ENCODE measurements at regions not wholly inside any gene's neighbourhood (a gene's known extent, or its start where the extent isn't known, plus 50 kb on each side); places are given as distances from the start of the nearest gene placed in this dataset.
"Not testable (repeated sequence)": the region's sequence is repeated elsewhere in the genome, so short reads cannot be mapped to it uniquely, and the experiment has no call there.

DNA sequence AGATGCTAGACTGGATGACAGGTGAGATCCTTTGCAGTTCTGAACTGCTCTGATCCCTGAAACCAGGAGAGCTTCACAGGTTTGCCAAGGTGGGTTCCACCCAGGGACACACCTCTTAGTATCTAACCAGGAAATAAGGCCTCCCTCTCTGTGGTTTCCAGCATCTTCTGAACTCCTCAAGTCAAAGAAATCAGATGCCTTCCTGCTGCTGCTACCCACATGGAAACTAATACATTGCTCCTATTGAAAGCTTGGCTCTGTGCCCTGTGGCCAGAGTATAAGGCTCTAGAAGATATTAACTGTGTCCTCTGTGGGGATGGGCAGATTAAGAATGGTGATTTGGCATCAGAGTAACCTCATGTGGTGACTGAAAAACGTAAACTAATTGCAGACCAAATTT lies 75.0 kb upstream of the MRPS6 start:
- H3K4me3 ChIP-seq (ENCODE audit: low read length) = no peak overlapping the region
- peak; percentile 48 for DNase-seq (ENCODE audit: low read depth, low spot score)

GRCh38 chr21:33997436-33997835 lies 75.9 kb upstream of the MRPS6 start:
- no peak overlapping the region for H3K4me3 ChIP-seq (ENCODE audit: low read length)
- no peak for DNase-seq (ENCODE audit: low read depth, low spot score)

GRCh38 chr21:33994373-33994772 lies 78.8 kb upstream of the ATP5PO start:
- no peak for DNase-seq (ENCODE audit: low read depth, low spot score)
- H3K4me3 ChIP-seq (ENCODE audit: low read length) = no peak overlapping the region

DNA sequence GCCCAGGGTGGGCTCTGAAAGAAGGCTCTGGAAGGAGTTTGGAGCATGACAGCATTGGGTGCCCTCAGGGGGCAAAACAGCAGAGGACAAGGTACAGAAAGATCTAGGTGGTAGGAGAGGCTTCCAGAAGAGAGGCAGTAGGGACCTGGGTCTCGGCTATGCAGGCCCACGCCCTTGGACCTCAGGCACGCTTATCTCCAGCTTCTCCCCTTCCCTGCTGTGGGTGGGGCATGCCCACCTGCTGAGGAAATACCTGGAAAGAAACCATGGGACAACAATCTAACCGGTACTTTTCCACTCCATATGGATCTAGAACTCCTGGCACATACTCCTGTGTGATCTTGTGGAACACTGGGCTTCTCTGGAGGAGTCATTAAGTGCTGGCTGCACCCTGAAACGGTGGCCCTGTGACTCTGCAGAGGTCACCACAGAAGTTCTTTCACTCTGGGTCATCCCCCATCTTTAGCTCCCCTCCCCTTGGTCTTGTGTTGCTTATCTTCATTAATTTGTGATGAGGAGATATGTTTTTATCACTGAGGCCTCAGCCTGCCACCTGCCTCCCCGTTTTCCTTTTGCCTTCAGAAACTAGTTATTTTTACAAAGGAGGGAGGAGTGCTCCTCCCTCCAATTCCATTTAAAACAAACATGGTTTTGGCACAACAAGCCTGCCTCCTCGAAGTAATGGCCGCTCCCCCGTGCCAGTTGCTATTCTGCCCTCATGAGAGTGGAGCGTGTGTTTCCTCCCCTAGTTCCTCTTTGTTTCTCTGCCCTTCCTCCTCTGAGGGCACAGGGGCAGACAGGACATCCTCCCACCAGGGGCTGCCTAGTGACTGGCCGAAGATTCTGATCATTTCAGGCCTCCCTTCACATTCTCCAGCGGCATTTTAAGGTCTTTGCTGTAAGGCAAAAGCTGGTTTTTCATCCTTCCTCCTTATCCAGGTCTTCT lies 78.0 kb upstream of the ATP5PO start:
- no peak overlapping the region for H3K4me3 ChIP-seq (ENCODE audit: low read length)
- DNase-seq (ENCODE audit: low read depth, low spot score) = no peak

- not testable (repeated sequence) for H3K4me3 ChIP-seq (ENCODE audit: low read length); DNase-seq (ENCODE audit: low read depth, low spot score)
Measured at GRCh38 chr21:33992412-33992811, 76.8 kb upstream of the ATP5PO start.

DNA sequence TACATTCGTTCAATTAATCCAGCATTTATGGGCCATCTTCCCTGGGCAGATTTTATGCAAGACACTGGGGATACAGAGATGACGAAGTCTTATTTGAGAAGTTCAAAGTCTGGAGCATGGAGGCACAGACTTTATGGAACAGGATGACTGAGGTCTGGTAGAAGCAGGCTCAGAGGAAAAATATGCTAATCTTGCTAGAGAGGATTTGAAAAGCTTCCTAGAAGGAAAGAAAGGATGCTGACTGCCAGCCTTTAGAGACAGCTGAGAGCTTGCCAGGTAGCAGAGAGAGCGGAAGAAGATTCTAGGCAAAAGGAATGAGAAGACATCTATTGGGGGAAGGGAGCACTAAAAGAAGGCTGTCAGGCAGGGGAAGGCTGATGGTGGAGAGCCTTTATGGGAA lies 75.5 kb upstream of the ATP5PO start:
- H3K4me3 ChIP-seq (ENCODE audit: low read length) = no peak overlapping the region
- DNase-seq (ENCODE audit: low read depth, low spot score) = no peak

DNA sequence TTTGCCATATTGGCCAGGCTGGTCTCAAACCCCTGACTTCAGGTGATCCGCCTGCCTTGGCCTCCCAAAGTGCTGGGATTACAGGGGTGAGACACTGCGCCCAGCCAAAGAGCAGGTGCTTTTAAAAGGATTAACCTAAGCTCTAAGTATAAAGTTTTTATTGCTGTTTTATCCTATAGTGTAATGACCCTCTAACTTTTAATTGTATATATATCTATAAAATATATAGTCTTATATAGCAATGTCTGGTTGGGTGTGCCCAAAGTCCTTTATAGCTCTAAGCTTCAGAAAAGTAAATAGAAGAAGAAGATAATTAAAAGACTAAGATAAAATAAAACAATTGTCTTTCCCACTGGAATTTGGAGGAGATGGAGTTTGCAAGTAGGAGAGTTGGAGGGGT lies 73.8 kb upstream of the ATP5PO start:
- H3K4me3 ChIP-seq (ENCODE audit: low read length) = no peak overlapping the region
- no peak for DNase-seq (ENCODE audit: low read depth, low spot score)

- H3K4me3 ChIP-seq (ENCODE audit: low read length) = no peak overlapping the region
- no peak for DNase-seq (ENCODE audit: low read depth, low spot score)
Measured at GRCh38 chr21:33988237-33989017, 72.8 kb upstream of the ATP5PO start.

DNA sequence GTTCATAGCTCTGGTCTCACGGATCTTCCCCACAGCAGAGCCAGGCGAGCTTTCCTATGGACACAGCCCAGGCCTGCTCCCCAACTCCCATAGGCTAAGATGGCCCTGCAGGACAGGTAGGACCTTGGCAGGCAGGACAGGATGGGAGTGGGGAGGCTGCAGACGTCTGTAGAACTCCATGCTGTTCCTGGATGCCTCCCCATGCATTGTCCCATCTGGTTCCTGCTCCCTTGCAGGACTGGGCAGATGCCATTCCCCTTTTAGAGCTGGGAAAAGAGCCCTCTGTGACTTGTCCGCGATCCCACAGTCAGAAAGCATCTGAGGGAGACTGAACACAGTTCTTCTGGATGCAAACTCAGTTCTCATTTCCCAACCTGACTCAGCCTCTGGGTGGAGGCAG lies 71.9 kb upstream of the ATP5PO start:
- DNase-seq (ENCODE audit: low read depth, low spot score) = no peak
- H3K4me3 ChIP-seq (ENCODE audit: low read length) = no peak overlapping the region

DNA sequence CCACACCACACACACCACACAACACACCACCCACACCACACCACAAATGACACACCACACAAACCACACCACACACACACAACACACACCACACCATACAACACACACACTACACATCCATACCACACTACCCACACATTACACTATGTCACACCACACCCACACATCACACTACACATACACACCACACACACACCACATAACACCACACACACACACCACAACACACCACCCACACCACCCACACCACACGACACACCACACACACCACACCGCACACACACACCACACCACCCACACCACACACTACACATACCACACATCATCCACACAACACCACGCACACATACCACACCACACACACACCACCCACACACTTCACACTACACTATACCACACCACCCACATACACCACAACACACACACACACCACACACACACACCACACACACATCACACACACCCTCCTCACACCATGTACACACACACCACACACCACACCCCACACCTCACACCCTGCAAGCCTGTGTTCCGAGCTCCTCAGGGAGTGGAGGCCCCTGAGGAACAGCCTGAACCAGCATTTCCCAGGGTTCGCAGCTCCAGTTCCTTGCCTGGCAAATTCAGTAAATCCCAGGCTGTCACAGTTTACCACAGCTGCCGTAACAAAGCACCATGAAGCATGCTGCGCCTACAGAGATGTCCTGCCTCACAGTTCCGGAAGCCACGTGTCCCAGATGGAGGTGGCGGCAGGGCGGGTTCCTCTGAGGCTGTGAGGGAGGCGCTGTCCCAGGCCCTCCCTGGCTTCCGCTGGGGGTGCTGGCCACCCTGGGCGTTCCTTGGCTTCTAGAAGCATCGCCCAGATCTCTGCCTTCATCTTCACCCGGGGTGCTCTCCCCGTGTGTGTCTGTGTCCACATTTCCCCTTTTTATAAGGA lies 69.8 kb upstream of the ATP5PO start:
- no peak overlapping the region for H3K4me3 ChIP-seq (ENCODE audit: low read length)
- DNase-seq (ENCODE audit: low read depth, low spot score) = no peak

DNA sequence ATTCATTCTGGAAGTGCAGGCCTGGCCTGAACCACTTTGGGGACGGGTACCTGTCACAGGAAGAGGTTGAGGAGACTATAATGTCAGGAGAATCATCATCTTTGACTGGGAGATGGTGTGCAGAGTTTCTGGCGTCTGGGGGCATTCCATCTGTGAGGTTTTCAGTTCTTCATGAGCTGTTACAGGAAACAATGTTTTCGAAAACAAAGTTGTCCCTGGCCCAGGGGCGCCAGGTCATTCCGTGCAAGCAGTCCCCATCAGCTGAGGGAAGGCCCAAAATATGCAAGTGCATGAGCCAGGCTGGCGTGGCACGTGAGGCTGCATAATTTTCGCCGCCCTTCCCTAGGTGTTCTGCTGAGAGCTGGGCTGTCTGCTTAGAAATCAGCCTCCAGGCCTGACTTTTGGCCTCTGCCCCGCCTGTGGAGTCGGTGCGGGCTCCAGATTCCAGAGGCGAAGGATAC lies 68.4 kb upstream of the ATP5PO start:
- no peak for DNase-seq (ENCODE audit: low read depth, low spot score)

GRCh38 chr21:33981391-33982101 lies 65.9 kb upstream of the ATP5PO start:
- H3K4me3 ChIP-seq (ENCODE audit: low read length) = no peak overlapping the region
- DNase-seq (ENCODE audit: low read depth, low spot score) = no peak

More for the DNA sequence above, 68.4 kb upstream of the ATP5PO start:
- H3K4me3 ChIP-seq (ENCODE audit: low read length) = no peak overlapping the region

DNA sequence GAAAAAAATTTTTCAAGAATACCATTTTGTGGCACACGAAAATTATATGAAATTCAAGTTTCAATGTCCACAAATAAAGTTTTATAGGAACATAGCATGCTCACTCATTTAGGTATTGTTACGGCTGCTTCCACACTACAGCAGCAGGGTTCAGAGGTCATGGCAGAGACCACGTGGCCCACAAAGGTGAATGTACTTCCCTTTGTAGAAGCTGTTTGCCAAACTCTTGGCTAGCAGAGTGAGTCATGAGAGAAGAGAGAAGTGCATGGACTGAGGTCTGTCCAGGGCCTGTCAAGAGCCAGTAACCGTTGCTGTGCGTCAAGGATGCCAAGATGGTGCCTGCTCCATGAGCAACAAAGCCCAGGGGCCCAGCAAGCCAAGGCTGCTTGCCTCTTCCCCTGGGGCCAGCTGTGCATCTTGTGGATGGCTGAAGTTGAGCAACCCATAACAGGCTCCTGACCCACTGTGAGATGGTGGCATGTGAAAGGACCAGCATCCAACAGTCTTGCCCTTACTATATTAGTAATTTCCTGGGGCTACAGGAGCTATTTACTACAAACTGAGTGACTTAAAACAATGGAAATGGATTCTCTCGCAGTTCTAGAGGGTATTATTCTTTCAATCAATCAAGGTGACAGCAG lies 64.8 kb upstream of the ATP5PO start:
- no peak overlapping the region for H3K4me3 ChIP-seq (ENCODE audit: low read length)
- DNase-seq (ENCODE audit: low read depth, low spot score) = no peak

DNA sequence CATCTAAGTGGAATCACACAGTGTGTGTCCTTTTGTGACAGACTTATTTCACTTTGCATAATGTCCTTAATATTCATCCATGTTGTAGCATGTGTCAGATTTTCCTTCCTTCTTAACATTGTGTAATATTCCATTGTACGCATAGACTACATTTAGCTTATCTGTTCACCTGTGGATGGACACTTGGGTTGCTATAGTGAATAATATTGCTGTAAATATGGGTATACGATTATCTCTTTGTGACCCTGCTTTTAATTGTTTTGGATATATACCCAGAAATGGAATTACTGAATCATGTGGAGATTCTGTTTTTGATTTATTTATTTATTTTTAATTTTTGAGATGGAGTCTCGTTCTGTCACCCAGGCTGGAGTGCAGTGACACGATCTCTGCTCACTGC lies 63.0 kb upstream of the ATP5PO start:
- DNase-seq (ENCODE audit: low read depth, low spot score) = no peak
- H3K4me3 ChIP-seq (ENCODE audit: low read length) = no peak overlapping the region

DNA sequence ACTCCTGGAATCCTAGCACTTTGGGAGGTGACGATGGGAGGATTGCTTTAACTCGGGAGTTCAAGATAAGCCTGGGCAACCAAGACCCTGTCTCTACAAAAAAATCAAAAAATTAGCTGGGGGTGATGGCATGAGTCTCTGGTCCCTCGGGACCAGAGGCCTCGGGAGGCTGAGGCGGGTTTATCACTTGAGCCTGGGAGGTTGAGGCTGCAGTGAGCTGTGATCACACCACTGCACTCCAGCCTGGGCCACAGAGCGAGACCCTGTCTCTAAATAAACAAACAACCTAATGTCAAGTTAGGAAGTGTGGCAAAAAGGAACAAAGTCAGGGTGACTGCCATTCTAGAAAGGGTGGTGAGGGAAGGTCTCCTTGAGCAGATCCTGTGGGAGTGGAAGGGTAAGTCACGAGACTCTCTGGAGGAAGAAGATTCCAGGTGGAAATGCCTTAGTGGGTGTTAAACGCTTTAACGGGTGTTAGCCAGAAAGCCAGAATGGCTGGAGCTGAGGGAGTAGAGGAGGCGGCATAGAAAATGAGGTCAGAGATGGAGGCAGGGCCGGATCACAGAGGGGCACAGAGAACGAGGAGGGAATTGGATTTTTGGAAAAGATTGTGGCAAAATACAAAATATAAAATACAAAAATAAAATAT lies 62.2 kb upstream of the ATP5PO start:
- no peak for DNase-seq (ENCODE audit: low read depth, low spot score)
- H3K4me3 ChIP-seq (ENCODE audit: low read length) = no peak overlapping the region

DNA sequence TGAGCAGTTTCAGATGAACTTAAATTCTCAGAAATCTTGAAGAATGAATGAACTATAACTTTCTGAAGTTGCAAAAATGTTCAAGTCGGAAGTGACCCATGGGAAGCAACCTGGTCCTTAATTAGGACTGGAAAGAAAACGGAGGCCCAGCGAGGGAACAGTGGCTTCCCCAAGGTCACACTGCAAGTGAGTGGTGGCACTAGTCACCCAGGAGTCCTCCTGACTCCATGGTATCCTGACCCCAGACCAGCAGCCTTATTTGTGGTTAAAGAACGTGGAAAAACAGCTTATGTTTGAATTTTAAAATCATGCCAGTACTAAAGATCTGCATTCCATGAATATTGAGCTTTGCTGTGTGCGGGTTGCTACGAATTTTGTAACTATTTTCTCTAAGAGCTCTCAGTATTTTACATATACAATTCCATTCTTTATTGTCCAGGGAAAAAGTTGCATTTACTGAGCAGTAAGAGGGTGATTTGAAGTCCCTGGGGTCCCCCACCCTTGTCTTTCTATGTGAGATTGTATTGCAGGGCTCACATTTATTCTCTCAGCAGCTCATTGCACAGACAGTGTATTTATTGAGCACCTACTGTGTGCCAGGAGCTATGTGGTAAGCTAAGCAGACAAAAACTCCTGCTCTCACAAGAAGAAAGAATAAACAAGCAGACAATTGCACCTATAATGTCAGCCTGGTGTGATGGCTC lies 61.6 kb upstream of the ATP5PO start:
- no peak for DNase-seq (ENCODE audit: low read depth, low spot score)

More for the DNA sequence above, 61.6 kb upstream of the ATP5PO start:
- no peak overlapping the region for H3K4me3 ChIP-seq (ENCODE audit: low read length)

Data from Jurkat, Clone E6-1 (cell line).